ENCODE measurements at regions not wholly inside any gene's neighbourhood (a gene's known extent, or its start where the extent isn't known, plus 50 kb on each side); places are given as distances from the start of the nearest gene placed in this dataset.

DNA sequence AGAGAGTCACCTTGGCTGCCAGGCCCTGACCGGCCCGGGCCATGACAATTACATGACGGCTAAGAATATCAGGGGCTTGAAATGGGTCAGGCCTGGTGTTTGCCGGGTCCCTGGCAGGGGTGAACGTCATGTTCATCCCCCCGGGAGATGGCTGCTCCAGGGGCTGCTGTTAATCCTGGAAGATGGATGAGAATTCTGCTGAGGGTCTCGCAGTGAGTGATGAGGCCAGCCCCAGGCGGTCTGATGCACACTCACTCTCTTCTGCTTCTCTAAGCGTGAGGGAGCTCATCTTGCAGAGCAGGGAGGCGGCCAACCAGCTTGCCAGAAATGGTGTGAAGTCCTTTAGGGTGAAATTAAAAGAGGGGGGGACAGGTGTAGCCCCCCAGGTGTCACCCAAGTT is 101.3 kb upstream of the ANO1 start:
- TF ChIP-seq CTCF (conservative IDR thresholded peaks at IDR 0.05; ENCODE audit: low read length) (no peak), EZH2phosphoT487 (IDR thresholded peaks at IDR 0.05; ENCODE audit: borderline replicate concordance) (no peak)
